Inflammatory macrophage treated with lipopolysaccharide for 4 hours (primary cell): ENCODE measurements at regions not wholly inside any gene's neighbourhood (a gene's known extent, or its start where the extent isn't known, plus 50 kb on each side); places are given as distances from the start of the nearest gene placed in this dataset.

Experiments
- DNase-seq: peaks from one replicate; pipeline ENCODE4 v3.0.0-alpha.2; 2020

GRCh38 chr12:76611533-76611932, 52.0 kb upstream of the OSBPL8 start:
- DNase-seq, result peak; percentile 94

DNA sequence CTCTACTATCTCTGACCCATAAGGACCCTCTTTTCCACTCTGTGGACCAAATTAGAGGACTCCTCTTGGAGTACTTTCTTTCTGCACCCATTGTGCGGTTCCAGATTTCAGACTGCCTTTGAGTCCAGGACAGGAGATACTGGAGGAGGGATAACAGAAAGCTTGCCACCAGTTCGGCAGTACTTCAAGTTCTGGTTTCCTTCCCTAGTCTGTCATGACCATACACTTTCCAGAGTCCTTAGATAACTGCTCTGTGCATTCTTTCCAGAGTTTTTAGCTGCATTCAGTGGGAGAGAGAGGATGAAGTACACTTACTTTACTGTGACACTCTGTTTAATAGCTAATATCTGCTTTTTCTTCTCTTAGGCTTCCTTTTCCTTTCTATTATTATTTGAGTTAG, 54.8 kb upstream of the OSBPL8 start:
- DNase-seq, result no peak

DNA sequence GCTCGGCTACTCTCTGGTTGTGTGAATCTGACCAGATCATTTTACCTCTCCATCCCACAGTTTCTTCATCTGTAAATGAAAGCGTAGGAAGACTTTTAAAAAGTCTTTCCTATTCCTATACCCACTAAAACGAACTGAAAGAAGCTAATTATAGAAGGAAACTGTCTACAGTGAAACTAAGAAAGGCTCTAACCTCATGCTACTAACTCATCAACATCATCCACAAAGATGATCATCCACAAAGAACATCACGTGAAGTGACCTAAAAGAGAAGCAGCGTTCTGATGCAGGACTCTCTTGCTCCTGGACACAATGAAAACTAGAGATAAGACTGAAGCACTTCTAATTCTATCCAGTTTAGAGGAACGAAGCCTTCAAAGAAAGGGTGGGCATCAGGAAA, 58.5 kb upstream of the OSBPL8 start:
- DNase-seq, result peak; percentile 46

DNA sequence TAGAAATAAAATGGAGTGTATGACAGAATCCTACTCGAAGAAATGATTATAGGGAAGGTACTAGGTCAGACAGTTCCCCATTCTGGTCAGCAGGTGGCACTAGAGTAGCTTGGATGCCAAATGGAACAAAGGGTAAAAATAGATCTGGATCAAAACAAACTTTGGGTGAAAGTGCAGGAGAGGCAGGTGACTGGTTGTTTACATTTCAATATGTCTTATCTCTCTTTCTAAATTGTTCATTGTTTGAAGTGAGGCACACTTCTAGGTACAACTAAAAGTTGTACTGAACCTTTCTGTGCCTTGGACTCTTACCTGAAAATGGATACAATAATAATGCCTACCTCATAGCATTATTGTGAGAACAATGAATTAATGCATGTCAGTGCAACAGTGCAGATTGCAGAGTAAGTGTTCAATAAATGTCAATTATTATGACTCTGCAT, 62.0 kb upstream of the OSBPL8 start:
- DNase-seq, result peak; percentile 69

DNA sequence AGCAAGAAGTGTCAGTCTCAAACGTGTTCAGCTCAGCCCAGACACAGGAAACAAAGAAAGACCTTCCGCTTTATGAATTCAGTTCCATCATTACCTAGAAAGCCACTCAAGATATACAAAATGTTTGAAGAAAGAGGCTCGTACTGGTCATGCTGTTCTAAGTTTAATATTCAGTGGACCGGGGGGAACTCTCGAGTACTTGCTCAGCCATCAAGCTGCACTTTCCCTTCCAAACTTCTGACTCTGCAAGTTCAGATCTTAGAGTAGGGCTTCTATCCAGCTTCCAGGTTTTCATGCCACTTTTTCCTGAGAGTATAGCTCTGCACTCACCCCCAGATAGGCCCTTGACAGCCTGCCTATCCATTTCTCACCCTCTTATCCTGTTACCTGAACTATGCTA, 62.8 kb upstream of the OSBPL8 start:
- no peak for DNase-seq

GRCh38 chr12:76622915-76623314, 63.3 kb upstream of the OSBPL8 start:
- no peak for DNase-seq

GRCh38 chr12:76623931-76624330, 64.4 kb upstream of the OSBPL8 start:
- DNase-seq, result no peak

- DNase-seq, result no peak
Observed at GRCh38 chr12:76627346-76628135, 68.0 kb upstream of the OSBPL8 start.

DNA sequence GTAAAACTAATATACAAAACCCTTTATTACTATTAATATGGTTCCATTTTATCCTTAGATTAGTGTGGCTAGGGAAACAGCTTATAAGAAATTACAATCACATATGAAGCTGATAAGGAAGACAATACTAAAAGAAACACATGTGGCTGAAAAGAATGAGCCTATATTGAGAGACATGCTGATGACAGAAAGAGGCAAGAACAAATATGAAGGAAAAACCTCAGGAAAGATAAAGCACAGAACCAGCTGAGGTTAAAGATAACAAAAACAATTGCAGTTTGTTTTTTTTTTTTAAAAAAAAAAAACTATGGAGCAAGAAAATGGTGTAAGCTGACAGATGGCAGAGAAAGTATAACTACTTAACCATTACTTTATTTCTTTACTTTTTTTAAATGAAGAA, 69.2 kb upstream of the OSBPL8 start:
- no peak for DNase-seq

GRCh38 chr12:76631741-76632140, 72.2 kb upstream of the OSBPL8 start:
- no peak for DNase-seq

- DNase-seq, result no peak
Observed at GRCh38 chr12:76633415-76633814, 73.8 kb upstream of the OSBPL8 start.

- no peak for DNase-seq
Observed at GRCh38 chr12:76634133-76634532, 74.6 kb upstream of the OSBPL8 start.

DNA sequence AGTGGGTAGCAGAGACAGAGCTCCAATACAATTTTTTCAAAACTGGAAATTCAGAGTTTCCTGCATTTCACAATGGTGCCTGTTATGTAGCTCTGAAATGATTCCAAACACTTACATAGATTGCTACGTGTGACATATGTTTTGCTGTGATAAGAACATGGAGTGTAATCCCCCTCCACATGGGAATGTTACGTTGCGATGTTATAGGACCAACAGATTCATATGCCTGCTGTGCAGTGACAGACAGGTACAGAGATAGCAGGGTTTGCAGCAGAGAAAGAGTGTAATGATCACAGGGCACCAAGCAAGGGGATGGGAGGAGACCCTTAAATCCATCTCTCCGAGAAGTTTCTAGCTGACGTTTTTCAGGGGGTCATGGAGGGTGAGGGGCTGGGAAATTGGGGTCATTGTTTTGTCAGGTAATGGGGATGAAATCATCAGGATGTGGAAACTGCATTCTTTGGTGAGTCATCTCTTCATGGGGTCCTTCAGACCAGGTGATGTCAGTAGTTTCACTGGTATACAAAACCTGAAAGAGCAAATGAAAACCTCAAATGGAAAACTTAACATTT, 76.6 kb upstream of the OSBPL8 start:
- DNase-seq, result peak; percentile 24

- DNase-seq, result no peak
Observed at GRCh38 chr12:76637807-76638206, 78.2 kb upstream of the OSBPL8 start.

- no peak for DNase-seq
Observed at GRCh38 chr12:76639646-76640045, 80.1 kb upstream of the OSBPL8 start.

DNA sequence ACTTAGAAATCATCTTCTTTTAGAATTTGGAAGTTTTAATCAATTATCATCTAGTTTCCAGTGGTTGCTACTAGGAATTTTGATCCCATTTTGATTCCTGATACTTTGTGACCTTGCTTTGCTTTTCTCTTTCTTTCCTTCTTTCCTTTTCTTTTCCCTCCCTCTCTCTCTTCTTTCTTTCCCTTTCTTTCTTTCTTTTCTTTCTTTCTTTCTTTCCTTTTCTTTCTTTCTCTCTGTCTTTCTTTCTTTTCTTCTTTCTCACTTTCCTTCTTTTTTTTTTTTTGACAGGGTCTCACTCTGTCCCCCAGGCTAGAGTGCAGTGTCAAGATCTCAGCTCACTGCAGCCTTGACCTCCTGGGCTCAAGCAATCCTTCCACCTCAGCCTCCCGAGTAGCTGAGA, 81.5 kb upstream of the OSBPL8 start:
- no peak for DNase-seq

- DNase-seq, result no peak
Observed at GRCh38 chr12:76641961-76642360, 82.4 kb upstream of the OSBPL8 start.

- DNase-seq, result no peak
Observed at GRCh38 chr12:76643438-76643837, 83.9 kb upstream of the OSBPL8 start.

DNA sequence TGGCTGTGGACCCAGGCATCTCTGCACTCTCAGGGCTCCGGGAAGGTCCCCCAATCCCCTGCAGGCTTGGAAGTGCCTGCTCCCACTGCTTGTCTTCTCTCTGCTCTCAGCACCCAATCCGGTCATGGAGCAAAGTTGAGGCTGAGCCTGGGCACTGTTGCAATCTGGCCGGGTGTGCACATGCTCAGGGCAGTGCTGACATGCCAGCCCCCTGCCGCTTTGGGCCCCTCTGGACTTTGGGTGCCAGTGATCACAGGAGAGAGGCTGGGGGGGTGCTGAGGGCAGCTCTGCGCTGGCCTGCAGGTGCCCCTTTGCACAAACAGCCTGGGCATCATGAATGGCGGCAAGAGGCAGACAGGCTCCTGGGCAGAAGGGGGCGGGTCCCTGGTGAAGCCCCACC, 85.4 kb upstream of the OSBPL8 start:
- no peak for DNase-seq

GRCh38 chr12:76645934-76646333, 86.4 kb upstream of the OSBPL8 start:
- no peak for DNase-seq

- no peak for DNase-seq
Observed at GRCh38 chr12:76646366-76646765, 86.8 kb upstream of the OSBPL8 start.

DNA sequence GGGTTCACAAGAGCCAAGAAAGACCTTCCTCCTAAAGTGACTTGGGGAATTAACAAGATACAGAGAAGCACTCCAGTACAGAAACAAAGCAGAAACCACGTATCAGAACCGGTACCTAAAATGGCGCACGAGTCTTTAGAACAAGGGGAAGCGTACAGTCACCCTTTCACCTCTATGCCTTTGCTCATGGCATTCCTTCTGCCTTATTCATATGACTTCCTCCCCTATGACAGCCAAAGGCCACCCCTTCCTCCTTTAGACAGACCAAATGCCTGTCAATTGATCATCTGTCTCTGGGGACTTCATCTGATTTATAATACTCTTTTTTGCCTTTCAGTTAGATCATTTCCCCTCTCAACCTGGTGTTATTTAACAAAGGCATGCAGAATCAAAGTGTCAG, 89.5 kb upstream of the OSBPL8 start:
- no peak for DNase-seq

GRCh38 chr12:76652402-76652801, 92.8 kb upstream of the OSBPL8 start:
- no peak for DNase-seq

- DNase-seq, result no peak
Observed at GRCh38 chr12:76653342-76653741, 93.8 kb upstream of the OSBPL8 start.

- no peak for DNase-seq
Observed at GRCh38 chr12:76664731-76665130, 99.2 kb upstream of the ZDHHC17 start.
